K562 (cell line): ENCODE measurements at regions not wholly inside any gene's neighbourhood (a gene's known extent, or its start where the extent isn't known, plus 50 kb on each side); places are given as distances from the start of the nearest gene placed in this dataset.

Source experiments
- ATAC-seq: fragments of 200-7000 bp; cut with Tn5 transposase; 3 replicates; pipeline ENCODE4 v1.9.1; 2020; ENCODE audit warnings: moderate library complexity
- BruUV-seq: library from RNA; stranded (reverse); fragments of 400-500 nt; replicated peaks from 2 replicates; lab custom pipeline; 2021; lab: Mats Ljungman, UMichigan
- CTCF ChIA-PET: fragments of 300-600 bp; formaldehyde crosslinking; extraction: SDS; loops from one replicate; lab custom pipeline; 2021; ENCODE audit warnings: low intra/inter-chr PET ratio; lab: Yijun Ruan, JAX
- POLR2A ChIA-PET: fragments of 300-600, 350-650 bp; sonication (Branson Sonifier 250); formaldehyde crosslinking; extraction: SDS; loops from one replicate; lab custom pipeline; 2021; ENCODE audit warnings: antibody characterized with exemption, inconsistent platforms; lab: Yijun Ruan, JAX
- DNase-seq, 4 experiments: peaks; one replicate each; pipeline versions ENCODE4 v3.0.0 to v3.0.0-alpha.2; 2011 to 2018; ENCODE audit warnings: low spot score in 3 of 4, mixed read lengths in 3 of 4; ENCODE audit errors: extremely low read depth in 1 of 4
- FAIRE-seq: peaks from 2 replicates; lab custom pipeline; 2011; peaks lifted over from hg19 to GRCh38; lab: Jason Lieb, UNC
- H2AFZ ChIP-seq: 2 replicates; pipeline ENCODE4 v1.6.0; 2011; ENCODE audit warnings: low read depth, low read length, control low read depth, inconsistent platforms
- H3K27ac ChIP-seq: fragments of 200-600 bp; 3 replicates; pipeline ENCODE4 v1.8.0; 2011; ENCODE audit warnings: low read depth, mild to moderate bottlenecking, control low read depth, inconsistent platforms, low read length, moderate library complexity, mixed read lengths; ENCODE audit errors: extremely low read depth
- H3K27me3 ChIP-seq, 2 experiments: fragments of 300-600 bp in 1 of 2; 2 replicates in 1 of 2; 3 replicates in 1 of 2; pipeline versions ENCODE4 v1.6.0 to v1.8.0; 2011; ENCODE audit warnings: inconsistent platforms in 2 of 2, low read length in 2 of 2, mild to moderate bottlenecking in 1 of 2, mixed read lengths in 1 of 2, moderate library complexity in 1 of 2; ENCODE audit not compliant: control insufficient read depth in 2 of 2, insufficient read depth in 2 of 2
- H3K36me3 ChIP-seq: fragments of 300-600 bp; 3 replicates; pipeline ENCODE4 v1.8.0; 2011; ENCODE audit warnings: mild to moderate bottlenecking, low read length, inconsistent platforms; ENCODE audit not compliant: control insufficient read depth, insufficient read depth
- H3K4me1 ChIP-seq, 2 experiments: fragments of 200-600 bp in 1 of 2; replicated peaks in 1 of 2; 2 replicates in 1 of 2; 3 replicates in 1 of 2; pipeline versions ENCODE4 v1.5.1 to v1.8.0; 2011; ENCODE audit warnings: inconsistent platforms in 2 of 2, low read length in 2 of 2, mild to moderate bottlenecking in 1 of 2, mixed read lengths in 1 of 2, moderate library complexity in 1 of 2; ENCODE audit not compliant: control insufficient read depth in 2 of 2, insufficient read depth in 2 of 2
- H3K4me2 ChIP-seq: 2 replicates; pipeline ENCODE4 v1.6.1; 2011; ENCODE audit warnings: low read length, control low read depth, inconsistent platforms, mixed read lengths; ENCODE audit not compliant: insufficient read depth
- H3K4me3 ChIP-seq: fragments of 200-600 bp; sonication (generic), shearing (Covaris generic); 2 replicates; pipeline ENCODE4 v1.5.1; 2016; ENCODE audit warnings: control low read depth, inconsistent platforms
- H3K79me2 ChIP-seq: fragments of 200-600 bp; 3 replicates; pipeline ENCODE4 v1.8.0; 2011; ENCODE audit warnings: low read length, inconsistent platforms; ENCODE audit not compliant: control insufficient read depth, insufficient read depth
- H3K9ac ChIP-seq, 2 experiments: 2 replicates each; pipeline versions ENCODE4 v1.6.0 to v1.6.1; 2011; ENCODE audit warnings: low read depth in 2 of 2, low read length in 2 of 2, control low read depth in 1 of 2, inconsistent platforms in 1 of 2, mild to moderate bottlenecking in 1 of 2, mixed read lengths in 1 of 2; ENCODE audit not compliant: insufficient read depth in 1 of 2
- H3K9me1 ChIP-seq: one replicate; pipeline ENCODE4 v1.6.0; 2011; ENCODE audit warnings: inconsistent platforms, mild to moderate bottlenecking, low read length, moderate library complexity; ENCODE audit not compliant: control insufficient read depth, insufficient read depth
- H3K9me3 ChIP-seq: replicated peaks from 2 replicates; pipeline ENCODE4 v1.5.1; 2011; ENCODE audit warnings: low read depth, low read length, inconsistent platforms; ENCODE audit not compliant: control insufficient read depth, insufficient read depth
- H4K20me1 ChIP-seq: replicated peaks from 2 replicates; pipeline ENCODE4 v1.6.1; 2011; ENCODE audit warnings: low read length, inconsistent platforms, mixed read lengths; ENCODE audit not compliant: control insufficient read depth, insufficient read depth
- KLF10 ChIP-seq: fragments of 250-450 bp; sonication (Bioruptor Pico); IDR thresholded peaks from 2 replicates; pipeline ENCODE4 v1.6.1; 2021; ENCODE audit warnings: matching md5 sums
- PBX2 ChIP-seq, 2 experiments: IDR thresholded peaks in 1 of 2; conservative IDR thresholded peaks in 1 of 2; 2 replicates each; pipeline ENCODE4 v1.6.1; 2016; ENCODE audit warnings: low read depth in 2 of 2, mild to moderate bottlenecking in 1 of 2, missing compliant biosample characterization in 1 of 2, missing genetic modification characterization in 1 of 2, moderate library complexity in 1 of 2
- PHTF2 ChIP-seq: fragments of 250-450 bp; sonication (Bioruptor Pico); IDR thresholded peaks from 2 replicates; pipeline ENCODE4 v1.5.0; 2021; ENCODE audit warnings: mild to moderate bottlenecking
- TAF7 ChIP-seq: fragments of 450-650 bp; IDR thresholded peaks from 2 replicates; pipeline ENCODE4 v1.6.1; 2016; ENCODE audit warnings: missing genetic modification characterization, missing compliant biosample characterization
- XRCC4 ChIP-seq: IDR thresholded peaks from one replicate; pipeline ENCODE4 v1.6.1; 2011; ENCODE audit not compliant: insufficient read depth, insufficient read length; ENCODE audit errors: extremely low read depth
- WGBS: fragments of 100-300 bp; shearing (Covaris generic); methylation state at CpG from one replicate; pipeline ENCODE4 v1.1.6; 2016; ENCODE audit warnings: low coverage, mixed read lengths; ENCODE audit not compliant: insufficient coverage; ENCODE audit errors: missing lambda C conversion rate; 5-methylcytosine and 5-hydroxymethylcytosine counted together
- in situ Hi-C: fragments of 300-500 bp; cut with MboI; formaldehyde crosslinking; loops from 4 replicates; pipeline ENCODE4 v1.15.0; 2018; ENCODE audit warnings: inconsistent platforms, mixed read lengths
- intact Hi-C: fragments of 100-400 bp; cut with micrococcal nuclease; formaldehyde crosslinking; loops from 2 replicates; pipeline ENCODE4 v1.14.2; 2022

GRCh38 chr16:66152823-66153393, 213.6 kb upstream of the CDH5 start:
- Histone ChIP-seq H2AFZ (no peak overlapping the region), H4K20me1 (no peaks in the 10 kb centered on the region; the same call in 1 of the 2 replicates), H3K4me1 (no peaks in the 10 kb centered on the region), H3K27me3 (no peaks in the 10 kb centered on the region), H3K4me2 (no peak overlapping the region), H3K9ac (no peak overlapping the region), H3K9me1 (no peaks in the 10 kb centered on the region), H3K27ac (no peak overlapping the region), H3K36me3 (no peaks in the 10 kb centered on the region), H3K4me3 (no peak overlapping the region), H3K9me3 (no peaks in the 10 kb centered on the region), H3K79me2 (no peaks in the 10 kb centered on the region)
- no peak for TF ChIP-seq XRCC4
- TF ChIP-seq PHTF2 (CRISPR knock-in tag) = no peak
- TF ChIP-seq PBX2 (CRISPR knock-in tag; IDR thresholded peaks at IDR 0.05; ENCODE audit: low read depth) = no peak
- TF ChIP-seq PBX2 (tag; conservative IDR thresholded peaks at IDR 0.05; ENCODE audit: low read depth) = no peak
- TF ChIP-seq TAF7 (tag) = no peak
- no peak for TF ChIP-seq KLF10 (CRISPR knock-in tag)
- no peak for FAIRE-seq
- WGBS = 0% methylated on average over 3 of the region's 3 CpGs
- no TSS peak for BruUV-seq
- POLR2A ChIA-PET = interaction anchor here (0.6 to 0.7 kb wide), 2 partner anchors 12 to 691 kb away, joined by 3 read pairs; no protein-coding TSS in a partner anchor
- ATAC-seq = no peak
- no peak for DNase-seq
- CTCF ChIA-PET = no interaction called here
- in situ Hi-C loops (no loop called here), intact Hi-C loops (no loop called here)
